HG02943 (cell line): ENCODE measurements at regions not wholly inside any gene's neighbourhood (a gene's known extent, or its start where the extent isn't known, plus 50 kb on each side); places are given as distances from the start of the nearest gene placed in this dataset.
"Not testable (repeated sequence)": the region's sequence is repeated elsewhere in the genome, so short reads cannot be mapped to it uniquely, and the experiment has no call there.

Experiments
- ATAC-seq: cut with Tn5 transposase; IDR thresholded peaks from one replicate; pipeline ENCODE4 v1.9.1; 2021; ENCODE audit warnings: mild to moderate bottlenecking, low read depth, moderate library complexity; ENCODE audit not compliant: unreplicated experiment

DNA sequence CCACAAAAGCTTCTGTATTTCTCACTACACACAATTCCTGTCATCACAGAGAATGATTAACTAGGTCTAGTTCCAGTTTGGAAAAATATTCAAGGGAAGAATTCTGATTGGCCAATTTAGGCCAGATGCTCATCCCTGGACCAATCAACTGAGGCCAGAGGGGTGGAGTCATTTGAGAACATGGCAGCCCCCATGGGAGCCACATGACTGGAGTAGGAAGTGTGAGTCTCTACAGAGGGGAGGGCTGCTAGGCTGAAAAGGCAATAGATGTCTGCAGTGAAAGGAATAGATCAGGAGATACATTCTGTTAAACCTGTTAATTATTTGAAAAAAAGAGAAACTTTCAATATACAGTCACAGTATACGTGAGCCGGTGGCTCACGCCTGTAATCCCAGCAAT is 125.2 kb downstream of the UNC93B1 start:
- ATAC-seq, result not testable (repeated sequence)

- not testable (repeated sequence) for ATAC-seq
Observed at GRCh38 chr11:67877316-67877715, 126.6 kb downstream of the UNC93B1 start.

GRCh38 chr11:67873223-67873622 is 130.7 kb downstream of the UNC93B1 start:
- not testable (repeated sequence) for ATAC-seq

DNA sequence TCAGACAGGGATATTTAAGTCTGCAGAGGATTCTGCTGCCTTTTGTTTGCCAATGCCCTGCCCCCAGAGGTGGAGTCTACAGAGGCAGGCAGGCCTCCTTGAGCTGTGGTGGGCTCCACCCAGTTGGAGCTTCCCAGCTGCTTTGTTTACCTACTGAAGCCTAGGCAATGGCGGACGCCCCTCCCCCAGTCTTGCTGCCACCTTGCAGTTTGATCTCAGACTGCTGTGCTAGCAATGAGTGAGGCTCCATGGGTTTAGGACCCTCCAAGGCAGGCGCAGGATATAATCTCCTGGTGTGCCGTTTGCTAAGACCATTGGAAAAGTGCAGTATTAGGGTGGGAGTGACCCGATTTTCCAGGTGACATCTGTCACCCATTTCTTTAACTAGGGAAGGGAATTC is 132.7 kb downstream of the UNC93B1 start:
- ATAC-seq, result not testable (repeated sequence)

GRCh38 chr11:67862896-67863295 is 141.0 kb downstream of the UNC93B1 start:
- ATAC-seq, result not testable (repeated sequence)

GRCh38 chr11:67859513-67860161 is 144.3 kb downstream of the UNC93B1 start:
- ATAC-seq, result not testable (repeated sequence)

GRCh38 chr11:67850747-67851146 is 153.2 kb downstream of the UNC93B1 start:
- not testable (repeated sequence) for ATAC-seq

GRCh38 chr11:67849766-67850165 is 154.1 kb downstream of the UNC93B1 start:
- ATAC-seq, result not testable (repeated sequence)

DNA sequence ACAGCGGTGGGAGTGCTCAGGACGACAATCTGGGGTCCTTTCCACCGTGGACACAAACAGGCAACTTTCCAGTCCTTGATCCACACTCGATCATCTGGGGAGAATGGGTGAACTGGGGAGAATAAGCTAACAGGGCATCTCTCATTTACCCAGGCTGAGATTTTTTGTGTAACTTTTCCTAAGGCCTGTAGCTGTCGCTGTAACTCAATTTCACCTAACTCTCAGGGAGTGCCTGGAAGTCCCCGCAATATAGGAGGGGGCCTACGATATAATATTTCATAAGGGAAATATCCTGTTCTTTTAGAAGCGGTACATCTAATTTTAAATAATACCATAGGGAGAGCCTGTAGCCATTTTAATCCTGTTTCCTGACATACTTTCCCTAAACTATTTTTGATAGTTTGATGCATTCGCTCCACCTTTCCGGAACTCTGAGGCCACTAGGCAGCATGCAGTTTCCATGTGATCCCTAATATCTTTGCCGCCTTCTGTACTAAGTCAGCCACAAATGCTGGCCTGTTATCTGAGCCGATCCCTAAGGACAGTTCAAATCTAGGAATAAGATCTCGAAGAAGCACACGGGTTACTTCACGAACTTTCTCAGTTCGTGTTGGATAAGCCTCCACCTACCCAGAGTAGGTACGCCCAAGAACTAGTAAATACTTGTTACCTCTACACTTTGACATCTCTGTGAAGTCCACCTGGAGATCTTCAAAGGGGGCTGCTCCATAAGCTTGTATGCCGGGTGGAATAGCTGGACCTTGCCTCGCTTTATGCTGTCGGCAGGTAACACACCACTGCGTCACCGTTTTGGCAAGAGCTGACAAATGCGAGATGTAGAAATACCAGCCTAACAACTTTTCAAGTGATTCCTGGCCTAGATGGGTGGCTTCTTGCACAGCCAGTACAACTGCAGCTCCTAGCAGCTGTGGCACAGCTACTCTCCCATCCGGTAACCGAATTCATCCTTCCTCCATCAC is 155.7 kb downstream of the UNC93B1 start:
- not testable (repeated sequence) for ATAC-seq

DNA sequence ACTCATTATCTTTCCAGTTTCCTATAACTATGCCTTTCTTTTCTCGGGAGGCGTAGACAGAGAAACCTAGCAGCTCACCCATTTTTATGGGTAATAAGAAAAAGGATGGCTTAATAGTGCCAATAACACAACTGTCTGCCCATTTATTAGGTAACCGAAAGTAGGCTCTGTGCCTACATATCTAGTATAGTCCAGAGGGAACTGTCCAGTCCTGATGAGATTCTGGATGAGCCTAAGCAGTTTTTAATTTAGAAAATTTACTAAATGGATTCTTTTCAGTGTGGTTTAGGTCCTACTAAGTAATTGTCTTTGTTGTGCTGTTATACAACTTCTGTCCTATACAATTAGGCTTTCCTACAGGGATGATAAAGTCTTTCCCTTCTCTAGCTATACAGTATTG is 157.6 kb downstream of the UNC93B1 start:
- not testable (repeated sequence) for ATAC-seq

DNA sequence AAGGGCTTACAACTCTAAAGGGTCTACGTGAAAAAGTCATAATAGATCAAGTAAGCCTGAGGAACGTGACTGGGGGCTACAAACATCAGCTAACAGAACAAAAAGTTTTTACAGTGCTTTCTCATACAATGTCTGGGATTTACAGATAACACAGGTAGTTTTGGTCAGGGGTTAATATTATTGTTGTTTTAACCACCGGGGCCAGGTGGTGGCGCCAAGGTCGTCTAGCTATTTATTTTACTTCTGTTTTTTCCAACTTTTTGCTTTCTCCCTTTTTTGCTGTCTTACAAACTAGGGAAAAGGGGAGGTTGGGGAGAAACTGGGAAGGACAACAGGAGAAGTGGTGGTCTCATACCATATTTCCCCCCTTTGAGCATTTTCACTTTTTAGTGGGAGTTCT is 158.6 kb downstream of the UNC93B1 start:
- not testable (repeated sequence) for ATAC-seq

DNA sequence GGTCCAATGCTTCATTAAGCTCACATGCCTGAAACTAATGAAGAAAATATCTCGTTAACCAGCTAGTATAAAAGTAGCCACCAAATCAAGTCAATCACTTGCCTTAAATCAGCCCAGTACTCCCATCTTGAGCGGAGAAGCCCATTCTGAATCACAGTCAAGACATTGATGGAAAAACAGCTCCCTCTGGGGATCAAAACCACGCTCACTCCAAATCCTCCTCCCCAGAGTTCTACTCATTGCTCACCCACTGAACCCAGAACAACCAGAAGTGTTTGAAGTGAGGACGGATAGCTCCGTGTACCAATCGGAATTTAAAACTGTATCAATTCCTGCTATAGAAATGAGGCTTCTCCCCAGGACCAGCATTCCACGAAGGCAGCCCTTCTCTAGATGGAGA is 163.3 kb downstream of the UNC93B1 start:
- not testable (repeated sequence) for ATAC-seq

DNA sequence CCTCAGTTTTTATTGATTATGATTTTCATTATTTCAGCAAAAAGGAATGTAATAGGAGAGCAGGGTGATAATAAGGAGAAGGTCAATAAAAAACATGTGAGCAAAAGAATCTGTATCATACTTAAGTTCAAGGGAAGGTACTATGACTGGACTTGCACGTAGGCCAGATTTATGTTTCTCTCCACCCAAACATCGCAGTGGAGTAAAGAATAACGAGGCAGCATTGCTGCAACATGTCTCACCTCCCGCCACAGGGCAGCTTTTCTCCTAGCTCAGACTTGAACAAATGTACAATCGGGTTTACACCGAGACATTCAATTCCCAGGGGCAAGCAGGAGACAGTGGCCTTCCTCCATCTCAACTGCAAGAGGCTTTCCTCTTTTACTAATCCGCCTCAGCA is 155.7 kb upstream of the ALDH3B2 start:
- not testable (repeated sequence) for ATAC-seq

GRCh38 chr11:67826951-67827296 is 152.5 kb upstream of the ALDH3B2 start:
- ATAC-seq, result not testable (repeated sequence)

- not testable (repeated sequence) for ATAC-seq
Observed at GRCh38 chr11:67826028-67826950, 151.9 kb upstream of the ALDH3B2 start.

DNA sequence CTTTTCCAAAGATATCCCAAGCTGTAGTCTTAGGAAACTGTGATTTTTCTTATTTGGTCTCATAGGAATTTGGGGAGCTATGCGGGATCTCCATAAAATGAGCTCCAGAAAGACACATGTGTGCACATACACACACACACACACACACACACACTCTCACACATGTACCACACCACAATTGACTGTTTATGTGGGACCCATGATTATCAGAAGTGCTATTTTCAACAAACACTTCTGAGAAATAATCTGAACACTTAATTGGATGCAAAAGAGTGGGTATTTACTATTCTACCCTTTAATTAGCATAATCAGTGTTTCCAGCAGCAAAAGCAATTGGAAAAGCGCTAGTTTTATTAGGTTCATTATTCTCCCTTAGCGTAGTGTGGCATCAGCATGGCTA is 150.4 kb upstream of the ALDH3B2 start:
- not testable (repeated sequence) for ATAC-seq

GRCh38 chr11:67820081-67820480 is 145.7 kb upstream of the ALDH3B2 start:
- no peak for ATAC-seq

- not testable (repeated sequence) for ATAC-seq
Observed at GRCh38 chr11:67817558-67817957, 143.1 kb upstream of the ALDH3B2 start.

- ATAC-seq, result not testable (repeated sequence)
Observed at GRCh38 chr11:67809301-67809700, 134.9 kb upstream of the ALDH3B2 start.

DNA sequence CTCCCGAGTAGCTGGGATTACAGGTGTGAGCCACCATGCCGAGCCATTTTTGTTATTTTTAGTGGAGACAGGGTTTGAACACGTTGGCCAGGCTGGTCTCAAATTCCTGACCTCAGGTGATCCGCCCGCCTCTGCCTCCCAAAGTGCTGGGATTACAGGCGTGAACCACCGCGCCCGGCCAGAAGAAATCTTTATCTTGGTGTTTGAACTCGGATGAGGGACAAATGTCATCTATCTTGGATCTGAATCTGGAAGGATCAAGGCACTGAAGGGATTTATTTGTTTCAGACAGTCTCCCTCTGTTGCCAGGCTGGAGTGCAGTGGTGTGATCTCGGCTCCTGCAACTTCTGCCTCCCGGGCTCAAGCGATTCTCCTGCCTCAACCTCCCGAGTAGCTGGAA is 133.5 kb upstream of the ALDH3B2 start:
- ATAC-seq, result not testable (repeated sequence)
